WTC11 (cell line): ENCODE measurements at regions not wholly inside any gene's neighbourhood (a gene's known extent, or its start where the extent isn't known, plus 50 kb on each side); places are given as distances from the start of the nearest gene placed in this dataset.

Experiments
- CTCF ChIP-seq: fragments of 200-600 bp; IDR thresholded peaks from 2 replicates; pipeline ENCODE4 v1.8.0; 2022; ENCODE audit warnings: antibody characterized with exemption
- USF2 ChIP-seq: sonication (generic); formaldehyde crosslinking; IDR thresholded peaks from 2 replicates; pipeline ENCODE4 v1.8.1; 2023; ENCODE audit warnings: mild to moderate bottlenecking, missing genetic modification reagents, moderate library complexity
- ZBTB43 ChIP-seq: sonication (generic); formaldehyde crosslinking; IDR thresholded peaks from 2 replicates; pipeline ENCODE4 v1.8.1; 2023; ENCODE audit warnings: mild to moderate bottlenecking, missing genetic modification reagents
- ZNF281 ChIP-seq: sonication (generic); formaldehyde crosslinking; IDR thresholded peaks from 2 replicates; pipeline ENCODE4 v1.8.0; 2023; ENCODE audit warnings: mild to moderate bottlenecking, missing genetic modification reagents

GRCh38 chr4:182111586-182111985 lies 131.6 kb upstream of the TENM3 start:
- TF ChIP-seq USF2 (CRISPR knock-in tag): no peak
- TF ChIP-seq CTCF: no peak
- TF ChIP-seq ZBTB43 (CRISPR knock-in tag): no peak
- TF ChIP-seq ZNF281 (CRISPR knock-in tag): no peak
